PC-3 (cell line): ENCODE measurements at regions not wholly inside any gene's neighbourhood (a gene's known extent, or its start where the extent isn't known, plus 50 kb on each side); places are given as distances from the start of the nearest gene placed in this dataset.

Source experiments
- ATAC-seq: fragments of 200-7000 bp; cut with Tn5 transposase; 2 replicates; pipeline ENCODE4 v1.9.1; 2020; ENCODE audit warnings: mild to moderate bottlenecking, moderate library complexity
- BruUV-seq: library from RNA; stranded (reverse); fragments of 400-500 nt; replicated peaks from 2 replicates; lab custom pipeline; 2021; lab: Mats Ljungman, UMichigan
- CTCF ChIA-PET: fragments of 300-600 bp; sonication (Branson Sonifier 250); formaldehyde crosslinking; loops from one replicate; lab custom pipeline; 2022; ENCODE audit warnings: antibody characterized with exemption; lab: Charles Lee
- POLR2A ChIA-PET: fragments of 300-600 bp; sonication (Branson Sonifier 250); formaldehyde crosslinking; loops from one replicate; lab custom pipeline; 2022; ENCODE audit warnings: antibody characterized with exemption; ENCODE audit not compliant: unreplicated experiment; lab: Charles Lee
- DNase-seq: peaks from one replicate; pipeline ENCODE4 v3.0.0-alpha.2; 2015
- H2AFZ ChIP-seq: fragments of 300-600 bp; sonication (generic); 2 replicates; pipeline ENCODE4 v1.6.0; 2016; ENCODE audit warnings: antibody characterized with exemption, low read length
- H3F3A ChIP-seq: fragments of 300-600 bp; sonication (generic); one replicate; pipeline ENCODE4 v1.6.0; 2017; ENCODE audit warnings: antibody characterized with exemption, low read length, control low read depth, mild to moderate bottlenecking; ENCODE audit not compliant: unreplicated experiment
- H3K27ac ChIP-seq: fragments of 300-600 bp; sonication (generic); 2 replicates; pipeline ENCODE4 v1.5.1; 2016; ENCODE audit warnings: mild to moderate bottlenecking, low read length
- H3K27me3 ChIP-seq: fragments of 300-600 bp; sonication (generic); 2 replicates; pipeline ENCODE4 v1.6.1; 2016; ENCODE audit warnings: low read length, mixed read lengths
- H3K36me3 ChIP-seq: fragments of 300-600 bp; sonication (generic); 2 replicates; pipeline ENCODE4 v1.6.1; 2016; ENCODE audit warnings: low read depth, mixed run types, low read length, mixed read lengths
- H3K4me1 ChIP-seq: fragments of 300-600 bp; sonication (generic); 2 replicates; pipeline ENCODE4 v1.5.1; 2016; ENCODE audit warnings: low read length; ENCODE audit not compliant: insufficient read depth
- H3K4me2 ChIP-seq: fragments of 300-600 bp; sonication (generic); 2 replicates; pipeline ENCODE4 v1.6.0; 2016; ENCODE audit warnings: low read length
- H3K4me3 ChIP-seq: fragments of 300-600 bp; sonication (generic); 2 replicates; pipeline ENCODE4 v1.5.1; 2016; ENCODE audit warnings: mild to moderate bottlenecking, low read length, mixed read lengths
- H3K79me2 ChIP-seq: fragments of 300-600 bp; sonication (generic); 2 replicates; pipeline ENCODE4 v1.6.1; 2017; ENCODE audit warnings: low read length, mixed read lengths
- H3K9ac ChIP-seq: fragments of 300-600 bp; sonication (generic); 2 replicates; pipeline ENCODE4 v1.6.0; 2016; ENCODE audit warnings: mild to moderate bottlenecking, low read length
- H3K9me2 ChIP-seq: fragments of 300-600 bp; sonication (generic); replicated peaks from 2 replicates; pipeline ENCODE4 v1.6.1; 2016; ENCODE audit warnings: mixed run types, low read length, mixed read lengths
- H3K9me3 ChIP-seq: fragments of 300-600 bp; sonication (generic); 2 replicates; pipeline ENCODE4 v1.6.1; 2016; ENCODE audit warnings: low read length, mixed read lengths
- H4K20me1 ChIP-seq: fragments of 300-600 bp; sonication (generic); 2 replicates; pipeline ENCODE4 v1.6.1; 2016; ENCODE audit warnings: low read length, mixed read lengths
- CTCF ChIP-seq: fragments of 300-600 bp; sonication (generic); conservative IDR thresholded peaks from 2 replicates; pipeline ENCODE4 v1.5.1; 2017; ENCODE audit warnings: antibody characterized with exemption, low read depth, mild to moderate bottlenecking, low read length
- EZH2 ChIP-seq: fragments of 300-600 bp; sonication (generic); IDR thresholded peaks from one replicate; pipeline ENCODE4 v1.6.1; 2017; ENCODE audit warnings: antibody characterized with exemption, mild to moderate bottlenecking, low read length; ENCODE audit not compliant: unreplicated experiment
- EZH2phosphoT487 ChIP-seq: fragments of 300-600 bp; sonication (generic); IDR thresholded peaks from 2 replicates; pipeline ENCODE4 v1.6.1; 2018; ENCODE audit warnings: mild to moderate bottlenecking, antibody characterized with exemption, low read length, borderline replicate concordance
- intact Hi-C: fragments of 100-400 bp; cut with micrococcal nuclease; formaldehyde crosslinking; loops from 2 replicates; pipeline ENCODE4 v1.9.0; 2023

GRCh38 chr2:59378127-59378526, 1137.0 kb upstream of the FANCL start:
- intact Hi-C loops = no loop called here

GRCh38 chr2:59366288-59366687, 1125.2 kb upstream of the FANCL start:
- DNase-seq = no peak
- H3K27me3 ChIP-seq = no peaks in the 10 kb centered on the region; the same call in 1 of the 2 replicates
- TF ChIP-seq EZH2phosphoT487 = no peak
- no peak for TF ChIP-seq EZH2
- TF ChIP-seq CTCF = no peak
- H3K9ac ChIP-seq = no peak overlapping the region
- CTCF ChIA-PET = no interaction called here
- no peaks in the 10 kb centered on the region for H3K9me2 ChIP-seq
- intact Hi-C loops = no loop called here
- H4K20me1 ChIP-seq = no peaks in the 10 kb centered on the region
- H3K36me3 ChIP-seq = no peaks in the 10 kb centered on the region
- no peak overlapping the region for H3K4me3 ChIP-seq
- POLR2A ChIA-PET = no interaction called here
- H3K4me1 ChIP-seq = no peaks in the 10 kb centered on the region
- BruUV-seq = no TSS peak
- no peaks in the 10 kb centered on the region for H3F3A ChIP-seq
- no peaks in the 10 kb centered on the region for H3K79me2 ChIP-seq
- ATAC-seq = no peak
- H3K9me3 ChIP-seq = no peaks in the 10 kb centered on the region
- H3K27ac ChIP-seq = no peak overlapping the region
- H3K4me2 ChIP-seq = no peak overlapping the region
- H2AFZ ChIP-seq = no peak overlapping the region

More at GRCh38 chr2:59378127-59378526, 1137.0 kb upstream of the FANCL start:
- TF ChIP-seq CTCF (no peak), EZH2 (no peak), EZH2phosphoT487 (no peak)
- H3K36me3 ChIP-seq = no peaks in the 10 kb centered on the region
- DNase-seq (no peak), ATAC-seq (no peak)
- POLR2A ChIA-PET = no interaction called here
- H3K27ac ChIP-seq = no peak overlapping the region
- H3K27me3 ChIP-seq = no peaks in the 10 kb centered on the region
- no peaks in the 10 kb centered on the region for H3K9me2 ChIP-seq
- H2AFZ ChIP-seq = no peak overlapping the region
- no peak overlapping the region for H3K4me3 ChIP-seq
- no peak overlapping the region for H3K4me2 ChIP-seq
- H3K79me2 ChIP-seq = no peaks in the 10 kb centered on the region
- H3K9me3 ChIP-seq = no peaks in the 10 kb centered on the region
- no peak overlapping the region for H3K9ac ChIP-seq
- CTCF ChIA-PET = no interaction called here
- H4K20me1 ChIP-seq = no peaks in the 10 kb centered on the region
- H3K4me1 ChIP-seq = no peaks in the 10 kb centered on the region
- BruUV-seq = no TSS peak
- H3F3A ChIP-seq = no peaks in the 10 kb centered on the region

- no peak overlapping the region for H3K9ac ChIP-seq
- ChIA-PET CTCF (no interaction called here), POLR2A (no interaction called here)
- no peaks in the 10 kb centered on the region for H3K9me2 ChIP-seq
- H3K36me3 ChIP-seq = no peaks in the 10 kb centered on the region
- no TSS peak for BruUV-seq
- no peak overlapping the region for H2AFZ ChIP-seq
- peaks cover 9% of the 10 kb centered on the region; the same call in 1 of the 2 replicates for H3K27me3 ChIP-seq
- ATAC-seq (no peak), DNase-seq (no peak)
- H3K4me1 ChIP-seq = no peaks in the 10 kb centered on the region
- no peaks in the 10 kb centered on the region for H3F3A ChIP-seq
- no peak overlapping the region for H3K27ac ChIP-seq
- intact Hi-C loops = no loop called here
- TF ChIP-seq EZH2 (no peak), EZH2phosphoT487 (no peak), CTCF (no peak)
- no peaks in the 10 kb centered on the region for H4K20me1 ChIP-seq
- no peak overlapping the region for H3K4me3 ChIP-seq
- no peak overlapping the region for H3K4me2 ChIP-seq
- no peaks in the 10 kb centered on the region for H3K9me3 ChIP-seq
- no peaks in the 10 kb centered on the region for H3K79me2 ChIP-seq
Measured at GRCh38 chr2:59354498-59354897, 1113.4 kb upstream of the FANCL start.
